Effector memory CD8-positive, alpha-beta T cell (primary cell): ENCODE measurements at regions not wholly inside any gene's neighbourhood (a gene's known extent, or its start where the extent isn't known, plus 50 kb on each side); places are given as distances from the start of the nearest gene placed in this dataset.
"Not testable (repeated sequence)": the region's sequence is repeated elsewhere in the genome, so short reads cannot be mapped to it uniquely, and the experiment has no call there.

Experiments used
- ATAC-seq: fragments of 150-1000 bp; cut with Tn5 transposase; replicated peaks from 2 replicates; pipeline ENCODE4 v1.10.0; 2021; ENCODE audit warnings: mild to moderate bottlenecking, moderate library complexity
- DNase-seq, 3 experiments: peaks; one replicate each; pipeline ENCODE4 v3.0.0; 2021
- H3K27ac Mint-ChIP-seq, 2 donors: one replicate each; pipeline ENCODE4 v1.8.0; 2022; ENCODE audit warnings: mild to moderate bottlenecking in 2 of 2, mixed read lengths in 2 of 2, moderate library complexity in 2 of 2
- H3K27me3 Mint-ChIP-seq, 2 donors: one replicate each; pipeline ENCODE4 v1.8.0; 2022; ENCODE audit warnings: mixed read lengths in 2 of 2
- H3K36me3 Mint-ChIP-seq: one replicate; pipeline ENCODE4 v1.8.0; 2022; ENCODE audit warnings: mild to moderate bottlenecking, moderate library complexity, mixed read lengths; ENCODE audit not compliant: insufficient read depth
- H3K4me1 Mint-ChIP-seq, 2 donors: one replicate each; pipeline ENCODE4 v1.8.0; 2022; ENCODE audit warnings: low read depth in 2 of 2, mixed read lengths in 2 of 2
- H3K4me3 Mint-ChIP-seq, 2 donors: one replicate each; pipeline ENCODE4 v1.8.0; 2022; ENCODE audit warnings: mild to moderate bottlenecking in 2 of 2, mixed read lengths in 2 of 2, moderate library complexity in 2 of 2
- H3K9me3 Mint-ChIP-seq, 2 donors: one replicate each; pipeline ENCODE4 v1.8.0; 2022; ENCODE audit warnings: mixed read lengths in 2 of 2

DNA sequence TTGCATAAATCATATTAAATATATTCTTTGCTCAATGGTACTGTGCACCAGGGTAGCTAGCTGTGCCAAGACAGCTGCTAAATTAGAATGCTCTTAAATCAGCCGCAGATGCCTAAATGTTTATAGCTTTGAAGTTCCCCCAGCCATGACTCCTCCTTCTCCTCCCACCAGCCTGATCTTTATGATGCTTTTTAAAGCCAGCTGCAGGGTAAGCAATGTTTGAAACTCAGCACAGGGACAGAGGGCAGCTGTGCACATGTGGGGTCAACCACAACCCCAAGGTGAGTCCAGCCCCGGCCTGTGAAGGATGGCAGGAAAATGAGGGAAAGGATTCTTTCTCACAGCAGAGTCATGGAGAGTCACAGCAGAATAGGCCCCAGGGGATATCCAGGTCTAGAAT, 635.7 kb downstream of the UQCRFS1 start:
- DNase-seq (no peak), ATAC-seq (no peak)
- peaks cover 7 to 11% of the 10 kb centered on the region in 2 donors for H3K9me3 Mint-ChIP-seq
- H3K36me3 Mint-ChIP-seq = no peaks in the 10 kb centered on the region
- H3K4me1 Mint-ChIP-seq = peaks cover 0 to 6% of the 10 kb centered on the region in 2 donors
- no peak overlapping the region for H3K27ac Mint-ChIP-seq
- H3K4me3 Mint-ChIP-seq = no peak overlapping the region
- no peaks in the 10 kb centered on the region for H3K27me3 Mint-ChIP-seq

DNA sequence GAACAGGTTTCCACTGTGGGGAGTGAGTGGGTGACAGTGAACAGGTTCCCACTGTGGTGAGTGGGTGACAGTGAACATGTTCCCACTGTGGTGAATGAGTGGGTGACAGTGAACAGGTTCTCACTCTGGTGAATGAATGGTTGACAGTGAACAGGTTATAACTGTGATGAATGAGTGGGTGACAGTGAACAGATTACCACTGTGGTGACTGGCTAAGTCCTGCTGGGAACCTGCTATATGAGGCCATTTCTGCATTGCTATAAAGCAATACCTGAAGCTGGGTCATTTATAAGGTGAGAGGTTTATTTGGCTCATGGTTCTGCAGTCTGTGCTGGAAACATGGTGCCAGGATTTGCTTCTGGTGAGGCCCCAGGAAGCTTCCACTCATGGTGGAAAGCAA, 637.1 kb downstream of the UQCRFS1 start:
- Mint-ChIP-seq H3K36me3 (no peaks in the 10 kb centered on the region), H3K27ac (peak overlapping the region in 1 of 2 donors; percentile 93), H3K27me3 (no peaks in the 10 kb centered on the region), H3K4me3 (no peak overlapping the region), H3K9me3 (peaks cover 7 to 11% of the 10 kb centered on the region in 2 donors), H3K4me1 (peaks cover 0 to 6% of the 10 kb centered on the region in 2 donors)
- ATAC-seq (no peak), DNase-seq (no peak)

DNA sequence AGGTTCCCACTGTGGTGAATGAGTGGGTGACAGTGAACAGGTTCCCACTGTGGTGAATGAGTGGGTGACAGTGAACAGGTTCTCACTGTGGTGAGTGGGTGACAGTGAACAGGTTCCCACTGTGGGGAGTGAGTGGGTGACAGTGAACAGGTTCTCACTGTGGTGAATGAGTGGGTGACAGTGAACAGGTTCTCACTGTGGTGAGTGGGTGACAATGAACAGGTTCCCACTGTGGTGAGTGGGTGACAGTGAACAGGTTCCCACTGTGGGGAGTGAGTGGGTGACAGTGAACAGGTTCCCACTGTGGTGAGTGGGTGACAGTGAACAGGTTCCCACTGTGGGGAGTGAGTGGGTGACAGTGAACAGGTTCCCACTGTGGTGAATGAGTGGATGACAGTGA, 637.6 kb downstream of the UQCRFS1 start:
- not testable (repeated sequence) for H3K36me3 Mint-ChIP-seq, H3K27me3 Mint-ChIP-seq, H3K4me3 Mint-ChIP-seq, H3K4me1 Mint-ChIP-seq, H3K9me3 Mint-ChIP-seq, ATAC-seq, DNase-seq
- H3K27ac Mint-ChIP-seq = peak overlapping the region; percentile 18 to 93

DNA sequence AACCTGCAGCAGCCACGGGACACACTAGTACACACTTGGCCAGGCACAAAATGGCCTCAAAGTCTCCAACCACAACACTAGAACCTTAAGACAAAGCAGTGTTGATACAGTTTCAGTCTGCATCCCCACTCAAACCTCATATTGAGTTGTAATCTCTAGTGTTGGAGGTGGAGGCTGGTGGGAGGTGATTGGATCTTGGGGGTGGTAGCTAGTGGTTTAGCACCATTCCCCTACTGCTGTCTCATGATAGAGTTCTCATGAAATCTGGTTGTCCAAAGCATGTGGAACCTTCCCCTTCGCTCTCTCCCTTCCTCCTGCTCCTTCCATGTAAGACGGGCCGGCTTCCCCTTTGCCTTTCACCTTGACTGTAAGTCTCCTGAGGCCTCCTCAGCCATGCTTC, 638.7 kb downstream of the UQCRFS1 start:
- Mint-ChIP-seq H3K4me1 (peaks cover 0 to 6% of the 10 kb centered on the region in 2 donors), H3K27ac (peak overlapping the region in 1 of 2 donors; percentile 93), H3K9me3 (peaks cover 7 to 10% of the 10 kb centered on the region in 2 donors), H3K36me3 (no peaks in the 10 kb centered on the region), H3K27me3 (no peaks in the 10 kb centered on the region), H3K4me3 (no peak overlapping the region)
- no peak for DNase-seq
- ATAC-seq = no peak

DNA sequence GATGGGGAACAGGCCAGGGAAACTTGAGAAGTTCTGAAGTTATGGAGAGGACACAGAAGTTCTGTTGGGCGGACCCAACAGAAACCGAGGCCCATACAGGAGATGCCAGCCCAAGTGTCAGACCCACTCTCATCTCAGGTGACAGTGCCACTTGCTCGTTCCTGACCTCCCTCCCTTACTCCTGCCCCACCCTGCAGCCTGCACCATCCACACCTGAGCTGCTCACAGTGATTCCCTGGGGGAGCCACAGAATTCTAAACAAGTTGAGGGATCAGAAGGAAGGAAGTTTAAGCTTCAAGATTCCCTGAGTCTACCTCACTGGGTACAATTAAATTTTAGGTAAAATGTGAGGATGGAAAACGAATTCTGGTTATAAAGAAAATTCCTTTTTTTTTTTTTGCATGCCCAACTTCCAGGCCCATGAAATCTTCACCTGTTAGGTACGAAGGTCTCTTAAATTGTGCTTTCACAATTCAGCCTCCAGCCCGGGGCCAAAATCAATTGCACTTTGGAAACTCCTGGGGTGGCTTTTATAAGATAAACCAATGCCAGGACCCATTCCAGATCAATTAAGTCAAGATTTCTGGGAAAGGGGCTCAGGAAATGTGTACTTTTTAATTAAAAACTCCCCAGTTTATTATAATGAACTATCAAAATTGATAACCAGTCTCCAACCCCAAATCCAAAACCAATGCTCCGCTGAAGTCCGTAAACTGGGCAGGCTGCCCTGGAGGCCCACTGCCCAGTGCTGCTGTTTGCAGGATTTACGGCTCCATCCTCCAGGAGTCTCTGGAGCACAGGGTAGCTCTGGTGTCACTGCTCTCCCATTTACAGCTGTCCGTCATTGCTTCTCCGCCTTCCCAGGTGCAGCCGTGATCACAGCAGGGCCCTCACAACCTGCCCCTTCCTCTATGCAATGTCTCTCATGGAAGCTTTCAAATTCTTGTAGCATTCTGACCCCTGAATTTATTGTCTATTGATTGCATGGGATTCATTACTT, 643.5 kb downstream of the UQCRFS1 start:
- Mint-ChIP-seq H3K9me3 (peaks cover 4 to 6% of the 10 kb centered on the region in 2 donors), H3K27me3 (no peaks in the 10 kb centered on the region), H3K27ac (no peak overlapping the region), H3K36me3 (no peaks in the 10 kb centered on the region), H3K4me3 (no peak overlapping the region), H3K4me1 (no peaks in the 10 kb centered on the region)
- no peak for ATAC-seq
- DNase-seq = no peak

DNA sequence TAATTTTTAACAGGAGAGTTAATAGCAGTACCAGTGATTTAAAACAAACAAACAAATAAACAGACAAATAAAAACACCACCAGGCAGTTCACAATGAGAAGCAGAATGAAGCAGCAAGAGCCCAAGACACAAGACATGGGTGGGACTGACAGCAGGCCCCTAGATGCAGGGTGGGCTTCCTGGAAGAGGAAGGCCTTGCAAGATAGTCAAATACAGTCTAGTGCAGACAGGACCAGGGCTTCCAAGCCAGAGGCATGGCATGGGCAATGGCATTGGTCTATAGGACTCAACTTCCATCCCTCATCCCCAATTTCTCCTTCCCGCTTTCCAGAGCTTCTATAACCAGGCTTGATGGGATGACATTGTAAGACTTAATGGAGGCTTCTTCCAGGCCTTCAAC, 645.1 kb downstream of the UQCRFS1 start:
- DNase-seq (no peak), ATAC-seq (no peak)
- no peaks in the 10 kb centered on the region for H3K4me1 Mint-ChIP-seq
- peaks cover 7 to 13% of the 10 kb centered on the region in 2 donors for H3K9me3 Mint-ChIP-seq
- H3K27ac Mint-ChIP-seq = no peak overlapping the region
- no peak overlapping the region for H3K4me3 Mint-ChIP-seq
- no peaks in the 10 kb centered on the region for H3K36me3 Mint-ChIP-seq
- H3K27me3 Mint-ChIP-seq = peaks cover 0 to 10% of the 10 kb centered on the region in 2 donors

DNA sequence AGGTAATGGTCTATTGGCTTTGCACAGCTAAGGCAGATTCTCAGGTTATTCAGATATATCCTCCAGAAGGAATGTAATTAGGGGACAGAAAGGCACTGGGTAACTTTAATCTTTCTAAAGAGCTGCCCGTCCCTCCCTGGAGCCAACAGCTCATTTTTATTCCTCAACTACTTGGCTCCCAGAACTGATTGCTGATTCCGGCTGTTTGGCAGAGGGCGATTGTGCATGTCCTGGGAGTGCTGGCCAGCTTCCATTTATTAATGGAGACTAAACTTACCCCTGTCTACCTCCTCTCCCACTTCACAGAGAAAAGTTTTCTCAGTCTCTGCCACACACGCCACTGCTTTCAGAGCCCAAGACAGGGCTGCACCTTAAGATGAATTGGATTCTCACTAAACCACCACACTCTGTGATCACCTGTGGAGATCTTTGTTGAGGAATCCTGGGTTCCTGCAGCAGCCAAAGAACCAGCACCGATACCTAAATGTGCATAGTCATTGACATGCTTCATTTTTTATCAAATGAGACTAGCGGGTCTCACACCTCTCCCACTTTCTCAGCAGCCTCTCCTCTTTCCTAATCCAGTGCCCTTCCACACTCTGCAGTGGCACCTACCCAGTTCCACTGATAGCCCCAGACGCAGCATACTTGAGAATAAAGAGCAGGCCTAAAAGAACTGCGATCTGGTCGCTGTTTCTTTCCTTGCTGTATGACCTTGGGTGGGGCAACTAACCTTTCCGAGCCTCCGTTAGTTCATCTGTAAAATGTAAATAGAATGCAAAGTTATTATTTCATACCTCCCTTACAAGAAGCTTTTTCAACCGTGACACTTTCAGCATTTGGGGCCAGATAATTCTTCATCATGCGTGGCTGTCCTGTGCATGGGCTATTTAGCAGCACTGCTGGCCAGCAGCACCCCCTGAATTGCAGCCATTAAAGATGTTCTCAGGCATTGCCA, 648.7 kb downstream of the UQCRFS1 start:
- H3K27ac Mint-ChIP-seq = no peak overlapping the region
- H3K4me3 Mint-ChIP-seq = no peak overlapping the region
- H3K4me1 Mint-ChIP-seq = no peaks in the 10 kb centered on the region
- peaks cover 0 to 10% of the 10 kb centered on the region in 2 donors for H3K27me3 Mint-ChIP-seq
- ATAC-seq (no peak), DNase-seq (no peak)
- H3K36me3 Mint-ChIP-seq = no peaks in the 10 kb centered on the region
- peaks cover 6 to 13% of the 10 kb centered on the region in 2 donors for H3K9me3 Mint-ChIP-seq

DNA sequence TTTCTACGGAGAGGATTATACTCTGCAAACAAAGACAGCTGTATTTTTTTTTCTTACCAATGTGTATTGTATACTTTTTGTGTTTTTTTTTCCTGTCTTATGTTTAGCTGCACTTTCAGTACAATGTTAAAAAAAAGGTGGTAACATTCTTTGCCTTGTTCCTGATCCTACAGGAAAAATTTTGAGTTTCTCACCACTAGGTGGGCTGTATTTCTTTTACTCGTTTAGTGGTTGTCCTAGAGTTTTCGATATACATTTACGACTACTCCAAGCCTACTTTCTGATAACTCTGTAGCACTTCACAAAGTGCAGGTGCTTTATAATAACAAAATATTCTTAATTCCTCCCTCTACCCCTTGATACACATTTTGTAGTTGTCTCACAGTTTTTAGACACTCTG, 652.2 kb downstream of the UQCRFS1 start:
- Mint-ChIP-seq H3K27ac (no peak overlapping the region), H3K4me1 (no peaks in the 10 kb centered on the region), H3K36me3 (no peaks in the 10 kb centered on the region), H3K27me3 (peaks cover 0 to 10% of the 10 kb centered on the region in 2 donors), H3K9me3 (peaks cover 4 to 8% of the 10 kb centered on the region in 2 donors), H3K4me3 (no peak overlapping the region)
- DNase-seq (no peak), ATAC-seq (no peak)

DNA sequence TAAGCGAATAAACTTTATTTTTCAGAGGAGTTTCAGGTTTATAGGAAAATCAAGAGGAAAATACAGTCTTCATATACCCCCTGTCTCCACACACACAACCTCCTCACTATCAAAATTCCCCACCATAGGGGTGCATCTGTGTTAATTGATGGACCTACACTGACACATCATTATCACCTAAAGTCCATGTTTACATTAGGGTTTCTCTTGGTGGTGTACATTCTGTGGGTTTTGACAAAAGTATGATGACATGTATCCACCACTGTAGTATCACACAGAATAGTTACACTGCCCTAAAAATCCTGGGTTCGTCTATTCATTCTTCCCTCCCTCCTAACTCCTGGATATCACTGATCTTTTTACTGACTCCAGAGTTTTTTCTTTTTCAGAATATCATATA, 654.2 kb downstream of the UQCRFS1 start:
- peaks cover 1 to 7% of the 10 kb centered on the region in 2 donors for H3K4me1 Mint-ChIP-seq
- DNase-seq (no peak), ATAC-seq (no peak)
- no peaks in the 10 kb centered on the region for H3K36me3 Mint-ChIP-seq
- H3K9me3 Mint-ChIP-seq = peaks cover 6 to 7% of the 10 kb centered on the region in 2 donors
- no peak overlapping the region for H3K27ac Mint-ChIP-seq
- H3K27me3 Mint-ChIP-seq = peaks cover 0 to 7% of the 10 kb centered on the region in 2 donors
- H3K4me3 Mint-ChIP-seq = no peak overlapping the region

DNA sequence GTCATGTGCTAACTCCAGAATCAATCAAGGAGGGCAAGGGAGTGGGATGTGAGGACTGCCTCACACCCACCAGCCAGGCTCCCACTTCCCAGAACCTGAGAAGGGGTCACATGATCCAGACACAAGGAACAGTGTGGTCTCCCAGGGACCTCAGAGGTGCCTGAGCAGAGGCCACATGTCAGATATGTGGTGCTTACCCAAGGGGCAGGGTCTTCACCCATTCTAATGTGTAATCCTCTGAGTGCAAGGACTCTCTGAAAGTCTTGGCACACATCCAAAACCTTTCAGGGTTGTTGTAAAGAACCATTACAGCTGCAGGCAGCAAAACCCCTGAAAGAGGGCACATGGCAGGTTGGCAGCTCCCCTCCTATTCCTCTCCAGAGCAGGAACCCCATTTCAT, 656.6 kb downstream of the UQCRFS1 start:
- Mint-ChIP-seq H3K36me3 (no peaks in the 10 kb centered on the region), H3K27me3 (no peaks in the 10 kb centered on the region), H3K9me3 (peaks cover 0 to 5% of the 10 kb centered on the region in 2 donors), H3K4me3 (no peak overlapping the region), H3K27ac (no peak overlapping the region), H3K4me1 (peaks cover 3 to 16% of the 10 kb centered on the region in 2 donors)
- no peak for ATAC-seq
- DNase-seq = no peak

DNA sequence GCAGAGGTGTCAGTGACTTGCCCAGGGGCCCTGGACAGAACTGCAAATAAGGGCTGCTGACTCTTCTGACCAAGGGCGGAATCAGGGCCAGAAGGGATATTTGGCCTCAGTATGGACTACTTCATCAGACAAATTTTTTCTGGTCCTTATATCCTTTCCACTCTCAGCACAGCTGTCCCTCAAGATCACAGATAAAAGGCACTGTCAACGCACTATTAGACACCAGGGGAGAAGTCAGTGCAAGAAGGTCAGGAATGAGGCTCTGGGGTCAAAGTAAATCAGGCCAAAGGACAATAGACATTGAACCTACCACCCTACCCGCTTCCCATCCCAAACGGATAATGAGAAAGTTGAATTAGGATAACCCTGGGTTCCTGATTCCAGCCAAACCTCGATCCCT, 657.6 kb downstream of the UQCRFS1 start:
- H3K36me3 Mint-ChIP-seq = no peaks in the 10 kb centered on the region
- H3K4me3 Mint-ChIP-seq = no peak overlapping the region
- peaks cover 0 to 5% of the 10 kb centered on the region in 2 donors for H3K9me3 Mint-ChIP-seq
- no peaks in the 10 kb centered on the region for H3K27me3 Mint-ChIP-seq
- H3K4me1 Mint-ChIP-seq = peaks cover 3 to 16% of the 10 kb centered on the region in 2 donors
- no peak overlapping the region for H3K27ac Mint-ChIP-seq
- DNase-seq (no peak), ATAC-seq (no peak)

DNA sequence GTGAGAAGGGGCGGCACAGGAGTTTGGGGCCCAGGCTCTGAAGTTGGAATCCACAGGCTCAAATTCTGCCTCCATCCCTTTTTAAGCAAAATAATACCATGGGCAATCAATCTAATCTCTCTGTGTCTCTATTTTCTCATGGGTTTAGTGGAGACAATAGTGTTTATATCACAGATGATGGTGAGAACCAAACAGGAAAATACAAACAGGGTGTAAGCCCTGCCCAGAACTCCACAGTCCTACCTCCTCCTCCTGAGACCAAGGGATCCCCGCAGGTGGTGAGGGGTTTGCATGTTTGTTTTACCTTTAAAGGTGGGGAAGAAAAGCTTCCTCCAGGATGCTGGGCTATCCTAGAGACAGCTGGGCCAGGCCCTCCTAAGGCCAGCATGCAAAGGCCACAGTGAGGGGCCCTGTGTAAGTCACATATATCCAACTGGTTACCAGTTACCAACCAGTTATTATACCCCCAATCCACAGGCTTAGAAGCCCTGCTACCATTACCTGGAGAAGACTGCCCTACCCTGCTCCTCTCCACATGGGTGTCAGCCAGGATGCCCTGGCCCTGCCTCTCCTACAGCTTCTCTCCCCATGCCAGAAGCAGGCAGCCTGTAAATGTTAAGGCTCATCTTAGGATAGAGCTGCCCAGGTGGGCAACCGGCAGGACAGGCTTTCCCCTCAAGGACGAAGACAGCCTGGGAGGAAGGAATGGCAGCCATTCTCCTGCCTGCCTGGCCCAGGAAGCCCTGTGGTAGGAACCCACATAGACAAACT, 658.4 kb downstream of the UQCRFS1 start:
- ATAC-seq = no peak
- Mint-ChIP-seq H3K4me1 (peaks cover 3 to 16% of the 10 kb centered on the region in 2 donors), H3K9me3 (peaks cover 0 to 5% of the 10 kb centered on the region in 2 donors), H3K27me3 (no peaks in the 10 kb centered on the region), H3K4me3 (peak overlapping the region in 1 of 2 donors; percentile 38), H3K27ac (peak overlapping the region; percentile 21 to 78), H3K36me3 (no peaks in the 10 kb centered on the region)
- DNase-seq = no peak

DNA sequence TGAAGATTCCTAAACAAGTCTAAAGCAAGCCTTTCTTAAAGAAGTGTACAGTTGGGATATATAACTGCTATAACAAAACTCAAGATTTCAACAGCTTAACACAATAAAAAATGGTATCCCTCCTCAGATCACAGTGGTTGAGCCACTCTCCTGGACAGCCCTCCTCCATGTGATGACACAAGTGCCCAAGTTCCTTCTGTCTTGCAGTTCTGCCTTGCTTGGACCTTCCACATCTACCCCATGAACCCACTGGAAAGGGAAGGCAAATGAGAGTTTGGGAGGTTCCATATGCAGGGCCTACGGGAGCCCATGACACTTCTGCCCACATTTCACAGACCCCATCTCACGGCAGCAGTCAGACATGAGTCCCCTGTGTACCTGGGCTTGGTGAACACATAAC, 659.2 kb downstream of the UQCRFS1 start:
- H3K9me3 Mint-ChIP-seq = peaks cover 0 to 5% of the 10 kb centered on the region in 2 donors
- H3K27ac Mint-ChIP-seq = peak overlapping the region in 1 of 2 donors; percentile 78
- no peak overlapping the region for H3K4me3 Mint-ChIP-seq
- no peak for ATAC-seq
- H3K36me3 Mint-ChIP-seq = no peaks in the 10 kb centered on the region
- DNase-seq = no peak
- peaks cover 3 to 16% of the 10 kb centered on the region in 2 donors for H3K4me1 Mint-ChIP-seq
- H3K27me3 Mint-ChIP-seq = no peaks in the 10 kb centered on the region
